Nephron (organoid): ENCODE measurements at regions not wholly inside any gene's neighbourhood (a gene's known extent, or its start where the extent isn't known, plus 50 kb on each side); places are given as distances from the start of the nearest gene placed in this dataset.
"Not testable (repeated sequence)": the region's sequence is repeated elsewhere in the genome, so short reads cannot be mapped to it uniquely, and the experiment has no call there.

Experiments used
- H3K27ac Mint-ChIP-seq, 3 experiments: 2 replicates each; pipeline ENCODE4 v1.8.0; 2020; ENCODE audit warnings: mixed read lengths in 3 of 3, mild to moderate bottlenecking in 2 of 3, moderate library complexity in 1 of 3
- H3K27me3 Mint-ChIP-seq: 2 replicates; pipeline ENCODE4 v1.8.0; 2021; ENCODE audit warnings: low read depth, mild to moderate bottlenecking, moderate library complexity, mixed read lengths
- H3K36me3 Mint-ChIP-seq: 2 replicates; pipeline ENCODE4 v1.8.0; 2020; ENCODE audit warnings: low read depth, mixed read lengths
- H3K4me1 Mint-ChIP-seq: 2 replicates; pipeline ENCODE4 v1.8.0; 2020; ENCODE audit warnings: mixed read lengths
- H3K4me3 Mint-ChIP-seq, 3 experiments: 2 replicates each; pipeline ENCODE4 v1.8.0; 2020; ENCODE audit warnings: mild to moderate bottlenecking in 3 of 3, mixed read lengths in 3 of 3, moderate library complexity in 2 of 3
- H3K9me3 Mint-ChIP-seq: 2 replicates; pipeline ENCODE4 v1.8.0; 2020; ENCODE audit warnings: mixed read lengths
- TF ChIP-seq, protein P1 (sequence below), 3 experiments: fragments of 200-600 bp; sonication (generic); IDR thresholded peaks; one replicate each; pipeline ENCODE4 v1.5.0; 2021; ENCODE audit warnings: antibody characterized with exemption in 3 of 3; ENCODE audit not compliant: unreplicated experiment in 3 of 3

DNA sequence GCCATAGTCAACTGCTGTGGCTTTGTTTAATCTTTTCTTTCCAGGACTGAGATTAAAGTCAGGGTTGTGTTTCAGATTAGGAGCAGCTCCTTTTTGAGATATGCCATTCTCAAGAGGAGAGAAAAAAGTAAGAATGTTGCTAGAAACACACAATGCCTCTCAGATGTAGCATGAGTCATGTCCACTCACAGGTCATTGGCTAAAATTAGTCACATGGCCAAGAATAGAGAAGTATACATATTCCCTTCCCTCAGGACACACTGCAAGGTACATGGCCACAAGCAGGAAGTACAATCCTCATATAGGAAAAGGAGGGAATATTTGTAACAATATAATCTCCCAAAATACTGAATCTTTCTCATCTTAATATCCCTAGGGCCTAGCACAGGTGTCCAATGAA lies 141.9 kb upstream of the PTBP2 start:
- H3K27me3 Mint-ChIP-seq: peaks cover 7% of the 10 kb centered on the region
- no peaks in the 10 kb centered on the region for H3K9me3 Mint-ChIP-seq
- no peak overlapping the region for H3K27ac Mint-ChIP-seq
- no peaks in the 10 kb centered on the region for H3K4me1 Mint-ChIP-seq
- H3K4me3 Mint-ChIP-seq: no peak overlapping the region
- no peaks in the 10 kb centered on the region for H3K36me3 Mint-ChIP-seq
- TF ChIP-seq, protein P1, sequence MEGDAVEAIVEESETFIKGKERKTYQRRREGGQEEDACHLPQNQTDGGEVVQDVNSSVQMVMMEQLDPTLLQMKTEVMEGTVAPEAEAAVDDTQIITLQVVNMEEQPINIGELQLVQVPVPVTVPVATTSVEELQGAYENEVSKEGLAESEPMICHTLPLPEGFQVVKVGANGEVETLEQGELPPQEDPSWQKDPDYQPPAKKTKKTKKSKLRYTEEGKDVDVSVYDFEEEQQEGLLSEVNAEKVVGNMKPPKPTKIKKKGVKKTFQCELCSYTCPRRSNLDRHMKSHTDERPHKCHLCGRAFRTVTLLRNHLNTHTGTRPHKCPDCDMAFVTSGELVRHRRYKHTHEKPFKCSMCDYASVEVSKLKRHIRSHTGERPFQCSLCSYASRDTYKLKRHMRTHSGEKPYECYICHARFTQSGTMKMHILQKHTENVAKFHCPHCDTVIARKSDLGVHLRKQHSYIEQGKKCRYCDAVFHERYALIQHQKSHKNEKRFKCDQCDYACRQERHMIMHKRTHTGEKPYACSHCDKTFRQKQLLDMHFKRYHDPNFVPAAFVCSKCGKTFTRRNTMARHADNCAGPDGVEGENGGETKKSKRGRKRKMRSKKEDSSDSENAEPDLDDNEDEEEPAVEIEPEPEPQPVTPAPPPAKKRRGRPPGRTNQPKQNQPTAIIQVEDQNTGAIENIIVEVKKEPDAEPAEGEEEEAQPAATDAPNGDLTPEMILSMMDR (IDR thresholded peaks at IDR 0.05; ENCODE audit: unreplicated experiment in 3 of 3): no peak

DNA sequence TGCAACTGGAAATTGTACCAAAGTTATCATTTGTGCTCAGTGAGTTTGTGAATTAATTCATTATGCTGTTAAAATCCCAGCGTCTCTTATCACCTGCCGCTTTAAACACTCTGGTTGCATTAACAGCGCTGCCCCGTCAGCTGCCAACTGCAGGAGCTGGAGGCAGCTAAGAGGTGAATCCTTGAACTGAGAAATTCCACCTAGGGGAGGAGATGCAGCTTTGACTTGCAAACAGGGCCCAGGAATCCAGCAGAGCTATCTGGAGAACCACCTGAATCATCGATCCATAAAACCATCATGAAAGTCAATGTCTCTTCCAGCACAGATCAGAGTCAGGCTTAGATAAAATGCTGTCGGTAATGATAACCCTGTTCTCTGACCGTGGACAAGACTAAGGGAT lies 140.7 kb upstream of the PTBP2 start:
- Mint-ChIP-seq H3K4me1 (no peaks in the 10 kb centered on the region), H3K36me3 (no peaks in the 10 kb centered on the region), H3K4me3 (no peak overlapping the region), H3K9me3 (no peaks in the 10 kb centered on the region), H3K27me3 (peaks cover 7% of the 10 kb centered on the region), H3K27ac (no peak overlapping the region)
- TF ChIP-seq, protein P1 (IDR thresholded peaks at IDR 0.05; ENCODE audit: unreplicated experiment in 3 of 3): no peak

DNA sequence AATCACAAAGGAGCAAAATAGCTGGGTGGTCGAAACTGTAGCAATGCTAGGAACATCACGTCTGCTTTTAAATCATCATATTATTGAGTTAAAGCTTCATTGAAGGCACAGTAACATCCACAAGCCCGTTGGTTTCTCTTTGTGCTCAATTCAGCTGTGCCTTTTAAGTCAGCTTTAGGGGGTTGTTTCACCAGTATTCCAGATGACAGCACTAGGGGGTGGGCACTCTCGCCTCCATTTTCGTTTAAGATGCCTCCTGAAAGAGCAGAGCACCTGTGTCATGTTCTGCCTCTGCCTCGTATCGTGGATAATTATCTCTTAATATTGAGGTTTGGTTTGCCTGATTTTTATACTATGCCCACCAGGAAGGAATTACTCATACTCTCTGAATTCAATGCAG lies 139.8 kb upstream of the PTBP2 start:
- no peaks in the 10 kb centered on the region for H3K36me3 Mint-ChIP-seq
- H3K27ac Mint-ChIP-seq: no peak overlapping the region
- H3K4me1 Mint-ChIP-seq: no peaks in the 10 kb centered on the region
- peaks cover 7% of the 10 kb centered on the region for H3K27me3 Mint-ChIP-seq
- TF ChIP-seq, protein P1 (IDR thresholded peaks at IDR 0.05; ENCODE audit: unreplicated experiment in 3 of 3): no peak
- no peak overlapping the region for H3K4me3 Mint-ChIP-seq
- no peaks in the 10 kb centered on the region for H3K9me3 Mint-ChIP-seq

DNA sequence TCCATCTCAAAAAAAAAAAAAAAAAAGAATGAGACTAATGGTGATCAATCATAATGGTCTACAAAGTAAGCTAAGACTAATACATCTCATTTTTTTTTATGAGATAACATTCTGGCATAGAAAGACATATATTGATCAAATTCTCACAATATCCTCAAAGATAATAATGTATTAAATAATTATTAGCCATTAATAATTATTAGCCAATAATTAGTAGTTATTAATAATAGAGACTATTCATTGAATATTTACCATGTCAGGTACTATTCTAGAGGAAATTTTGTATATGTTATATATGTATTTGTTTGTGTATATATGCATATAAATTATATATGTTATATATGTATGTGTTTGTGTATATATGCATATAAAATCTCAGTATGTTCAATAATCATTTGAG lies 137.7 kb upstream of the PTBP2 start:
- H3K27me3 Mint-ChIP-seq: peaks cover 7% of the 10 kb centered on the region
- TF ChIP-seq, protein P1 (IDR thresholded peaks at IDR 0.05; ENCODE audit: unreplicated experiment in 3 of 3): no peak
- H3K27ac Mint-ChIP-seq: no peak overlapping the region
- H3K4me1 Mint-ChIP-seq: peaks cover 8% of the 10 kb centered on the region
- no peaks in the 10 kb centered on the region for H3K36me3 Mint-ChIP-seq
- no peak overlapping the region for H3K4me3 Mint-ChIP-seq
- H3K9me3 Mint-ChIP-seq: no peaks in the 10 kb centered on the region

DNA sequence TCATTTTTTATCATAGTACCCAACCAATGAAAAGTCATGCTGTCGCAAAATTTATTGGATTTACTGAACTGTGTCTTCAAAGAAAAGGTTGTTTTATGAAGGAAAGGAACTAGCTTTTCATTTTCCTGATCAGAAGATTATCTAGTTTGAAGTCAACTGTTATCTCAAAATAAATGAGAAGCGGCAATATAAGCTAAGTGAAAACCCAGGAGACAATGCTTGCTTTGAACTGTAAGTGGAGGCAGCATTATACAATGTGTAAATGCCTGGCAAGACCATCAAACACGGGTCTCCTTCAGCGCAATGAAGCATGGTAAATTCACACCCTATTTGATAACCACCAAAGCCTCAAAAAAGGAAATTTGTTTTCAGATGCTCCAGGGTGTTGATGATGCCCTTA lies 134.4 kb upstream of the PTBP2 start:
- peak overlapping the region in 1 of 3 experiments; percentile 77 for H3K27ac Mint-ChIP-seq
- TF ChIP-seq, protein P1 (IDR thresholded peaks at IDR 0.05; ENCODE audit: unreplicated experiment in 3 of 3): no peak
- no peak overlapping the region for H3K4me3 Mint-ChIP-seq
- H3K9me3 Mint-ChIP-seq: no peaks in the 10 kb centered on the region
- peaks cover 10% of the 10 kb centered on the region for H3K4me1 Mint-ChIP-seq
- no peaks in the 10 kb centered on the region for H3K36me3 Mint-ChIP-seq
- no peaks in the 10 kb centered on the region for H3K27me3 Mint-ChIP-seq

DNA sequence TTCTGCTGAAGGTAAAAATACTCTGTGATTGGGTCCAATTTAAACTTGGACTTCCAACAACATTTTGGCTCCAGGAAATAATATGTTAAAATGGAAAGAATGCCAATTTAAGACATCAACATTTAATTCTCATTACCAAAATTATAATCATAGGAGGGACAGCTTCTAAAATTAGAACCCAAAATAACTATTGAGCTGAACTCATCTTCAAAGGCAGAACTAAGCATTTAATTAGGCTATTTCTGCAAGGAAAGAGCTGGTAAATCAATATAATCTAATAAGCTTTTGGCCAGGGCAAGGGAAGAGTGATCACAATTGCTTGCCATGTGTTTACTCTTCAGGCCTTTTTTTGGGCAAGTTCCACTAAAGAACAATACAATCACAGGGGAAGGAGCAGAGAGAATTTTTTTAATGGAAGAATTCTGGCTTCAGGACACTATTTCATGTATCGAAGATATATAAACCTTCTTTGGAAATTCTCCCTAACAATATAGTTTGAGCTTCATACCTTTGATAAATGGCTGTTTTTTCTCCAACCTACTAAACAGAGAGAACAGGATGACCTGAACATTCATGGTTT lies 133.1 kb upstream of the PTBP2 start:
- TF ChIP-seq, protein P1 (IDR thresholded peaks at IDR 0.05; ENCODE audit: unreplicated experiment in 3 of 3): no peak
- Mint-ChIP-seq H3K9me3 (no peaks in the 10 kb centered on the region), H3K27me3 (no peaks in the 10 kb centered on the region), H3K4me1 (peaks cover 10% of the 10 kb centered on the region), H3K4me3 (no peak overlapping the region), H3K36me3 (no peaks in the 10 kb centered on the region), H3K27ac (peak overlapping the region in 1 of 3 experiments; percentile 77)

DNA sequence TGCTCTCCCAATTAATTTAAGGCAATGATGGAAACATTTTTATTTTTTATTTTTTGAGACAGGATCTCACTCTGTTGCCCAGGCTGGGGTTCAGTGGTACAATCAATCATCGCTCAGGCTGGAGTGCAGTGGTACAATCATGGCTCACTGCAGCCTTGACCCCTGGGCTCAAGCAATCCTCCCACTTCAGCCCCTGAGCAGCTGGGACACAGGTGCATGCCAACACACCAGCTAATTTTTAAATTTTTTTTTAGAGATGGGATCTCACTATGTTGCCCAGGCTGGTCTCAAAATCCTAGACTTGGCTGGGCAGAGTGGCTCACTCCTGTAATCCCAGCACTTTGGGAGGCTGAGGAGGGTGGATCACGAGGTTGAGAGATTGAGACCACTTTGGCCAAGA lies 126.1 kb upstream of the PTBP2 start:
- H3K27ac Mint-ChIP-seq, H3K4me3 Mint-ChIP-seq, H3K36me3 Mint-ChIP-seq, H3K9me3 Mint-ChIP-seq, H3K27me3 Mint-ChIP-seq: not testable (repeated sequence)
- H3K4me1 Mint-ChIP-seq: peaks cover 10% of the 10 kb centered on the region
